Neural cell (in vitro differentiated cells): ENCODE measurements at regions not wholly inside any gene's neighbourhood (a gene's known extent, or its start where the extent isn't known, plus 50 kb on each side); places are given as distances from the start of the nearest gene placed in this dataset.

Experiments used
- CTCF ChIP-seq: fragments of 450-650 bp; IDR thresholded peaks from 2 replicates; pipeline ENCODE4 v1.5.1; 2014; ENCODE audit warnings: antibody characterized with exemption, mild to moderate bottlenecking, moderate library complexity; ENCODE audit not compliant: poor library complexity, severe bottlenecking
- MXI1 ChIP-seq: fragments of 450-650 bp; conservative IDR thresholded peaks from 2 replicates; pipeline ENCODE4 v1.6.1; 2014; ENCODE audit warnings: antibody characterized with exemption, mild to moderate bottlenecking; ENCODE audit not compliant: poor library complexity, severe bottlenecking
- TAF1 ChIP-seq: IDR thresholded peaks from 2 replicates; pipeline ENCODE4 v1.6.1; 2012; ENCODE audit warnings: low read depth

- TF ChIP-seq MXI1: no peak
- TF ChIP-seq CTCF: no peak
- TF ChIP-seq TAF1: no peak
These were observed 227.3 kb downstream of the TINAG start for GRCh38 chr6:54535568-54535967.
